ENCODE measurements at regions not wholly inside any gene's neighbourhood (a gene's known extent, or its start where the extent isn't known, plus 50 kb on each side); places are given as distances from the start of the nearest gene placed in this dataset.
"Not testable (repeated sequence)": the region's sequence is repeated elsewhere in the genome, so short reads cannot be mapped to it uniquely, and the experiment has no call there.

DNA sequence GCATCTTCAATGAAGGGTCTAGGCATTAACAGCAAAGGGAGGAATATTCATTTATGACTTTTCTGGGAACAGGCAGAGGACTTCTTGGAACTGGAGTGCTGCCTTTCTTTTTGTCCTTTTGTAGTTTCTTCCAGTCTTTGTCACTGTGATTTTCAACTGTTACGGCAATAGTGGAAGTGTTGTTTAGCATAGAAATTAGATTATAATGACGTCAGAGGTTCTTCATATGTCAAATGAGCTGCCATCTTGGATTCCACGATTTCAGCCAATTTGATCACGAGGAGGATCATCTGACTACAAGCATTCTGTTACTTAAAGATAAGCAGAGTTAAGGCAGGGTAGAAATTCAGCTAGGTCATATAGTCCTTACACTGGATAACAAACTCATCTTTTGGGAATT lies 239.0 kb downstream of the NEBL start:
- Histone ChIP-seq H3K4me1 (no peaks in the 10 kb centered on the region), H3K27ac (no peak overlapping the region), H3K9me3 (no peaks in the 10 kb centered on the region), H3K4me2 (no peak overlapping the region), H3K4me3 (no peak overlapping the region)
- ChIA-PET POLR2A (no interaction called here), CTCF (no interaction called here)
- DNase-seq (ENCODE audit: low read depth in 1 of 2, low spot score in 1 of 2) (no peak), ATAC-seq (no peak), FAIRE-seq (no peak)
- WGBS (ENCODE audit: missing lambda C conversion rate), result 15% methylated on average over 4 of the region's 4 CpGs
- TF ChIP-seq JUNB (IDR thresholded peaks at IDR 0.05), result no peak
- TF ChIP-seq POLR2A (IDR thresholded peaks at IDR 0.05; ENCODE audit: low read length), result no peak
- no peak for TF ChIP-seq ESRRA (IDR thresholded peaks at IDR 0.05; ENCODE audit: borderline replicate concordance, low read length)
- TF ChIP-seq GATA3 (IDR thresholded peaks at IDR 0.05; ENCODE audit: borderline replicate concordance), result no peak

GRCh38 chr10:20656886-20657285 lies 240.2 kb downstream of the NEBL start:
- no peak overlapping the region for H3K27ac ChIP-seq
- H3K9me3 ChIP-seq, result no peaks in the 10 kb centered on the region
- DNase-seq (ENCODE audit: low read depth in 1 of 2, low spot score in 1 of 2), result no peak
- no peak for FAIRE-seq
- H3K4me2 ChIP-seq, result no peak overlapping the region
- no peak for ATAC-seq
- WGBS (ENCODE audit: missing lambda C conversion rate), result 51% methylated on average over 3 of the region's 3 CpGs
- CTCF ChIA-PET, result no interaction called here
- no peaks in the 10 kb centered on the region for H3K4me1 ChIP-seq
- POLR2A ChIA-PET, result no interaction called here
- H3K4me3 ChIP-seq, result no peak overlapping the region
- TF ChIP-seq JUNB (IDR thresholded peaks at IDR 0.05) (no peak), BHLHE40 (IDR thresholded peaks at IDR 0.05; ENCODE audit: low read depth, low read length) (no peak), ZC3H11A (IDR thresholded peaks at IDR 0.05) (no peak), HOXB5 (CRISPR knock-in tag; IDR thresholded peaks at IDR 0.05) (no peak), KDM1A (IDR thresholded peaks at IDR 0.05; ENCODE audit: low read depth) (no peak), MAFK (IDR thresholded peaks at IDR 0.05; ENCODE audit: partially characterized antibody) (no peak), FOSL2 (IDR thresholded peaks at IDR 0.05) (no peak), FOSL2 (CRISPR knock-in tag; IDR thresholded peaks at IDR 0.05) (no peak), JUN (IDR thresholded peaks at IDR 0.05) (no peak), RARB (CRISPR knock-in tag; IDR thresholded peaks at IDR 0.05) (no peak), FOXS1 (CRISPR knock-in tag; IDR thresholded peaks at IDR 0.05) (no peak), BCL3 (IDR thresholded peaks at IDR 0.05) (no peak)

GRCh38 chr10:20652424-20652823 lies 244.7 kb downstream of the NEBL start:
- H3K27ac ChIP-seq; H3K4me3 ChIP-seq; ATAC-seq; CTCF ChIA-PET; H3K4me2 ChIP-seq; FAIRE-seq; H3K9me3 ChIP-seq; DNase-seq (ENCODE audit: low read depth in 1 of 2, low spot score in 1 of 2); POLR2A ChIA-PET; H3K4me1 ChIP-seq: not testable (repeated sequence)
- 19% methylated on average over 5 of the region's 5 CpGs for WGBS (ENCODE audit: missing lambda C conversion rate)

DNA sequence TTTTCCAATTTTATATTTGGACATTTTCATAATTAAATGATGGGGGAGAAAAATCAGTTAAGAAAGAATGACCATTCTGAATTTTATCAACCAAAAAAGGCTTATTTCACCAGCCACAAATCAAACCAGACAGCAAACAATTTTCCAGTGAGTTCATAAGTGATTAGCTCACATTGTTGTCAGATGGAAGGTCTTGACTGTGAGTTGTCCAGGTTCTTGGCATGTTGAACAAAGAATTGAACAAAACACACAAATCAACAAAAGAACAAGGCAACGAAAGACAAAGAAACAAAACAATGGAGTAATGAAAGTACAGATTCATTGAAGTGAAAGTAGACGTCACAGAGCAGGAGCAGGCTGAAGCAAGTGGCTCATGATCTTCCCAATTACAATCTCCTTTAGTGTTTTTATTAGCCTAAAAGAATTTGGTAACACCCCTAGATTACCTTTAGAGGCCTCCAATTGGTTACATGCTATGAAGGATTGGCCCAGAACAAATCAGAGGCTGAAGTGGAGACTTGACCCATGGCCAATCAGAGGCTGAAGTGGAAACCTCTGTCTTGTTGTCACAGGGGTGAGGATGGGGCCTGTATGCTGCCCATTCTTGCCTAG lies 248.7 kb downstream of the NEBL start:
- H3K4me2 ChIP-seq, result no peak overlapping the region
- H3K9me3 ChIP-seq, result no peaks in the 10 kb centered on the region
- 8% methylated on average over 2 of the region's 2 CpGs for WGBS (ENCODE audit: missing lambda C conversion rate)
- DNase-seq (ENCODE audit: low read depth in 1 of 2, low spot score in 1 of 2), result no peak
- POLR2A ChIA-PET, result no interaction called here
- no peak for ATAC-seq
- TF ChIP-seq FOSL2 (IDR thresholded peaks at IDR 0.05), result no peak
- TF ChIP-seq FOSL2 (CRISPR knock-in tag; IDR thresholded peaks at IDR 0.05), result no peak
- no peak for TF ChIP-seq KDM5A (IDR thresholded peaks at IDR 0.05)
- no peak for TF ChIP-seq RFX5 (IDR thresholded peaks at IDR 0.05)
- TF ChIP-seq ESRRA (IDR thresholded peaks at IDR 0.05; ENCODE audit: borderline replicate concordance, low read length), result no peak
- TF ChIP-seq BCL3 (IDR thresholded peaks at IDR 0.05), result no peak
- no peak overlapping the region for H3K4me3 ChIP-seq
- H3K27ac ChIP-seq, result no peak overlapping the region
- H3K4me1 ChIP-seq, result no peaks in the 10 kb centered on the region
- no peak for FAIRE-seq
- CTCF ChIA-PET, result no interaction called here

DNA sequence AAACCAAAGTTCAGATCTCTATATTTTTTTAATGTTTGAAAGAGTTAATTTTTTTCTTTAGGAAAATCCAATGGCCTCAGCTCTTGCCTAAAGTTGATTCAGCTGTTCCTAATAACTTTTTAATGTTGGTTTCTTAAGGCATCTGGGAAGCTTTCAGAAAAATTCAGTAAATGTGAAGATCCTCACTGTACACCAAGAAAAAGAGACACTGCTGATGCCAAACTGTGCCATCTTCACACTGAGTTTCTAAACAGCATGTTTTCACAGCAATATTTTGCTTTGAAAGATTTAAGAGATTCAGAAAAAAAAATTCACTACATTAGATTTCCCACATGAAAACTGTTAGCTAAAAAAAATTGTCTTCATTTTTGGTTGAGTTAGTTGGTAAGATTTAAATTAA lies 249.4 kb downstream of the NEBL start:
- Histone ChIP-seq H3K27ac (no peak overlapping the region), H3K4me3 (no peak overlapping the region), H3K4me1 (no peaks in the 10 kb centered on the region), H3K9me3 (no peaks in the 10 kb centered on the region), H3K4me2 (no peak overlapping the region)
- ChIA-PET CTCF (no interaction called here), POLR2A (no interaction called here)
- DNase-seq (ENCODE audit: low read depth in 1 of 2, low spot score in 1 of 2), result no peak
- TF ChIP-seq KDM5A (IDR thresholded peaks at IDR 0.05), result no peak
- TF ChIP-seq, protein P1, sequence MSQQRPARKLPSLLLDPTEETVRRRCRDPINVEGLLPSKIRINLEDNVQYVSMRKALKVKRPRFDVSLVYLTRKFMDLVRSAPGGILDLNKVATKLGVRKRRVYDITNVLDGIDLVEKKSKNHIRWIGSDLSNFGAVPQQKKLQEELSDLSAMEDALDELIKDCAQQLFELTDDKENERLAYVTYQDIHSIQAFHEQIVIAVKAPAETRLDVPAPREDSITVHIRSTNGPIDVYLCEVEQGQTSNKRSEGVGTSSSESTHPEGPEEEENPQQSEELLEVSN (IDR thresholded peaks at IDR 0.05; ENCODE audit: borderline replicate concordance, low read depth), result no peak
- no peak for TF ChIP-seq EHF (CRISPR knock-in tag; IDR thresholded peaks at IDR 0.05)
- TF ChIP-seq CEBPB (IDR thresholded peaks at IDR 0.05), result no peak
- TF ChIP-seq, protein P2, sequence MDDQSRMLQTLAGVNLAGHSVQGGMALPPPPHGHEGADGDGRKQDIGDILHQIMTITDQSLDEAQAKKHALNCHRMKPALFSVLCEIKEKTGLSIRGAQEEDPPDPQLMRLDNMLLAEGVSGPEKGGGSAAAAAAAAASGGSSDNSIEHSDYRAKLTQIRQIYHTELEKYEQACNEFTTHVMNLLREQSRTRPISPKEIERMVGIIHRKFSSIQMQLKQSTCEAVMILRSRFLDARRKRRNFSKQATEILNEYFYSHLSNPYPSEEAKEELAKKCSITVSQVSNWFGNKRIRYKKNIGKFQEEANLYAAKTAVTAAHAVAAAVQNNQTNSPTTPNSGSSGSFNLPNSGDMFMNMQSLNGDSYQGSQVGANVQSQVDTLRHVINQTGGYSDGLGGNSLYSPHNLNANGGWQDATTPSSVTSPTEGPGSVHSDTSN (IDR thresholded peaks at IDR 0.05), result no peak
- TF ChIP-seq SMC3 (IDR thresholded peaks at IDR 0.05), result no peak
- no peak for TF ChIP-seq SREBF2 (IDR thresholded peaks at IDR 0.05)
- no peak for TF ChIP-seq CBX2 (IDR thresholded peaks at IDR 0.05; ENCODE audit: borderline replicate concordance, low read depth)
- no peak for TF ChIP-seq ATOH8 (CRISPR knock-in tag; IDR thresholded peaks at IDR 0.05; ENCODE audit: low read depth)
- no peak for TF ChIP-seq GATA3 (IDR thresholded peaks at IDR 0.05; ENCODE audit: borderline replicate concordance)
- FAIRE-seq, result no peak
- no peak for ATAC-seq

Data from A549 (cell line).